Duodenal mucosa (tissue), 2 donors: ENCODE measurements at regions not wholly inside any gene's neighbourhood (a gene's known extent, or its start where the extent isn't known, plus 50 kb on each side); places are given as distances from the start of the nearest gene placed in this dataset.

ENCODE experiments used
- H3K27ac ChIP-seq: one replicate; pipeline ENCODE4 v1.7.0; 2013; ENCODE audit warnings: low read depth, low read length
- H3K27me3 ChIP-seq, 2 donors: one replicate each; pipeline ENCODE4 v1.7.0; 2013; ENCODE audit warnings: low read length in 2 of 2, control low read depth in 1 of 2; ENCODE audit not compliant: insufficient read depth in 2 of 2, control insufficient read depth in 1 of 2
- H3K36me3 ChIP-seq, 2 donors: one replicate each; pipeline ENCODE4 v1.7.0; 2013; ENCODE audit warnings: low read length in 2 of 2, control low read depth in 1 of 2; ENCODE audit not compliant: insufficient read depth in 2 of 2, control insufficient read depth in 1 of 2
- H3K4me1 ChIP-seq, 2 donors: one replicate each; pipeline ENCODE4 v1.7.0; 2013; ENCODE audit warnings: low read length in 2 of 2, control low read depth in 1 of 2; ENCODE audit not compliant: insufficient read depth in 2 of 2, control insufficient read depth in 1 of 2
- H3K4me3 ChIP-seq, 2 donors: one replicate each; pipeline ENCODE4 v1.7.0; 2013; ENCODE audit warnings: low read length in 2 of 2, low read depth in 1 of 2
- H3K9ac ChIP-seq, 2 donors: one replicate each; pipeline ENCODE4 v1.7.0; 2013; ENCODE audit warnings: low read length in 2 of 2, low read depth in 1 of 2
- H3K9me3 ChIP-seq, 2 donors: one replicate each; pipeline ENCODE4 v1.7.0; 2013; ENCODE audit warnings: low read length in 2 of 2, control low read depth in 1 of 2; ENCODE audit not compliant: control insufficient read depth in 1 of 2

DNA sequence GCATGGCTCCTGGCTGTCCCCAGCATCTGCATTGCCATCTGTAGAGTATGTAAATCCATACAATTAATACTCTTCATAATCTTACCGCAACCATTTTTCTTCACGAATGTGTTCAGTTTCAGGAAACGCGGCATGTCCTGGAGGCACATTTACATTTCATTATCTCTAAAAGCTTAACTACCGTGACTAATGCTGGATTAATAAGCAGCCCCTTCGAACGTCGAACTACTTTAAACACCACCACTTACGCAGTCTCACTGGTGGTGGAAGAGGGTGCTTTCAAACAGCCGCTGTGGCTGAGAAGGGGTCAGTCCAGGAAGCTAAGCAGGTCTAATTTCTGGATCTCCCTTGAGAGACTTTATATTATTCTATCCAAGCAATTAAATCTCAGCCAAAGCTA, 85.6 kb downstream of the C5orf15 start:
- no peaks in the 10 kb centered on the region for H3K27me3 ChIP-seq
- no peaks in the 10 kb centered on the region for H3K36me3 ChIP-seq
- no peak overlapping the region for H3K9ac ChIP-seq
- no peak overlapping the region for H3K27ac ChIP-seq
- no peaks in the 10 kb centered on the region for H3K4me1 ChIP-seq
- H3K9me3 ChIP-seq = no peaks in the 10 kb centered on the region
- H3K4me3 ChIP-seq = no peak overlapping the region

DNA sequence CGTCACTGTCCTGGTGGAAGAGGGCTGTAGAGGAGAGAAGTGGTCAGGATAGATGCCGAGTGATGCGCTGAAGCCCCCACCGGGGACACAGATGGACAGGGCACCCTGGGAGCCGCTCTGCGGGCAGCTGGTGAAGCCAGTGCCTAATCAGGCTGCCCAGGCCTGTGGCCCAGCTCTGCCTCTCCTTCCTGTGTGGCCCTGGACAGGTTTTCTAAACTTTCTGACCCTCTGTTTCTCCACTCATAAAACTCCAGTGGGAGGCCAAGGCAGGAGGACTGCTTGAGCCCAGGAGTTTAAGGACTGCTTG, 86.1 kb downstream of the C5orf15 start:
- Histone ChIP-seq H3K4me3 (no peak overlapping the region), H3K4me1 (no peaks in the 10 kb centered on the region), H3K27me3 (no peaks in the 10 kb centered on the region), H3K36me3 (no peaks in the 10 kb centered on the region), H3K9ac (no peak overlapping the region), H3K27ac (no peak overlapping the region), H3K9me3 (no peaks in the 10 kb centered on the region)

DNA sequence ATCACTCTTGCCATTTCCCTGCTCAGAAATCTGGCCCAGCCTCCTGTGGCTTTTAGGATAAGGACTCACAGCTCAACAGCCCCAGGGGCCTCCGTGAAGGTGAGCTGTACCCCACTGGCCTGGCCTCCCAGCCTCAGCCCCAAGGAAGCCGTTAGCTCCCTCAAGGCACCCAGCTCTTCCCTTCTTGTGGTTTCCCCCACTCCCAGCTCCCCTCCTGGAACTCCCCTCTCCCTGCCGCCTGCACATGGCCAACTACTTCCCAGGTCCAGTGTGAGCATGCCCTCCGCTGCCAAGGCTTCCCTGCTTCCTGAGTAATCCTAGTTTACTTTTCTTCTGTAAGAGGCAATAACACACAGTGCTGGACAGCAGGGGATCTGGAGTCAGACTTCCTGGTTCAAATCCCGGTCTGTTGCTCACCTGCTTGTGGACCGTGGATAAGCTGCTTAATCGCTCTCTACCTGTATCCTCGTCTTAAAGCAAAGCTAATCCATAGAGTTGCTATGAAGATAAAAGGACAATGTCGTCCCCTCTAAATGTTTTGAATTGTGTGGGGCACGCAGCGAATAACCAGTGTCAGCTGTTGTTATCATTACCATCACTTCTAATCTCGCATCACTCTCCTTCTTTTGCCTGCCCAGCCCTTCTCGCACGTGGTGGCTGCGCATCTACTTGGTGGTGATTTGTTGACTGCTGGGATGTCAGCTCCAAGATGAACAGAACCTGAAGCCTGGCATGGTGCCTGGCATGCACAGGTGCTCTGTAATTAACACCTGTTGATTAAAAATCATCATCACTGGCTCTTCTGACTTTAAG, 86.6 kb downstream of the C5orf15 start:
- H3K27me3 ChIP-seq = no peaks in the 10 kb centered on the region
- no peaks in the 10 kb centered on the region for H3K9me3 ChIP-seq
- H3K36me3 ChIP-seq = no peaks in the 10 kb centered on the region
- no peak overlapping the region for H3K4me3 ChIP-seq
- no peak overlapping the region for H3K9ac ChIP-seq
- H3K4me1 ChIP-seq = no peaks in the 10 kb centered on the region
- H3K27ac ChIP-seq = no peak overlapping the region

DNA sequence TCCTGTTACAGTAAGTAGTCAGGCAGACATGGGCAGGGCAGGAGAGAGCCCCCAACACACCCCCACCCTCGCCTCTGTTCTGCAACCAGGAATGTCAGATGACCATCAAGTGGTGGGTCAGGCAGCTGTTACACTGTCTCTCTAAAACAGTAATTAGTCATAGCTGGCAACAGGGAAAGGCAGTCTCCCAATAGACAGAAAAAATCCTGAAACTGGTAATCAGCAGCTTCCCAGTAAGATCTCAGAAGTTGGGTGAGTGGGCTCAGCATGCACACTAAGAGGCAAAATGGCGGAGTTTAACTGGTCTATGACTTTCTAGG, 90.2 kb downstream of the C5orf15 start:
- Histone ChIP-seq H3K9ac (no peak overlapping the region), H3K36me3 (no peaks in the 10 kb centered on the region), H3K27ac (no peak overlapping the region), H3K4me1 (no peaks in the 10 kb centered on the region), H3K9me3 (peaks cover 0 to 3% of the 10 kb centered on the region in 2 donors), H3K27me3 (no peaks in the 10 kb centered on the region), H3K4me3 (no peak overlapping the region)

DNA sequence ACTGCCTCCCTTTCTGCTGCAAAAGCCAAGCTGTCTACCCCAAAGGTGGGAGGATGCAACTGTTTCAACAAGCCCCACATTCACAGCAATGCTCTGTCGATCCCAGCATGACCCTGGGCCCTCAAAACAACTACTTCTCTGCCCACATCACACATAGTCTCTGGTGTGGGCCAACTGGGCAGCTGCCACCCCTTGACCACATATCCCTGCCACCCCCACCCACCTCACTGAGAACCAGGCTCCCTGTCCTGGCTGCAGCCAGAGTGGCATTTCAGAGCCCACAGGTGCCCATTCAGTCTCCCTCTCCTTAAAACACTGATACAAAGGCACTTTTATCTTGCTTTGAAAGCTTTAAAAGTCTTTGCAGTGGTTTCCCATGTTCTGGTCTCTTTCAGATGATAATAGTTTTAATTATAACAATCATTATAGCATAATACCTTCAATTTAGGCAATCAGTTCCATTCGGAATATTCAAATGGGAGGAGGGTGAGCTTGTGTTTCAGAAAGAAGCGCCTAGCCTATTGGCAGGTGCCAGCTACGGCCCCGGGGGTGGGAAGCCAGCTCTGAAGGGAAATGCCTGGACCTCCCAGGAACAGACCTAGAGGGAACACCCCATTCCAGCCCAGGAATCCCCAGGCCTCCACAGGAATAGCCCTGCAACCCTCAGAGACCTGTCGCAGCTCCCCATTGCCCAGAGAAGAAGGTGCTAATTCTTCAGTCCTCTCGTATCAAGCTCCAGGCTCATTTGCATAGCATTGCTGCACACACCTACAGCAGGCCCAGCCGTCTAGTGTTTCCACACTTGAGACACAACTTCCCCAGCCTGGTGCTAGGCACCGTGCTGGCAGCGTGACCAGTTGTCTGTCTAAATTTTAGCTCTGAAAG, 90.8 kb downstream of the C5orf15 start:
- H3K4me1 ChIP-seq = no peaks in the 10 kb centered on the region
- H3K9ac ChIP-seq = no peak overlapping the region
- no peaks in the 10 kb centered on the region for H3K27me3 ChIP-seq
- no peaks in the 10 kb centered on the region for H3K36me3 ChIP-seq
- no peak overlapping the region for H3K27ac ChIP-seq
- H3K9me3 ChIP-seq = peaks cover 0 to 3% of the 10 kb centered on the region in 2 donors
- no peak overlapping the region for H3K4me3 ChIP-seq

DNA sequence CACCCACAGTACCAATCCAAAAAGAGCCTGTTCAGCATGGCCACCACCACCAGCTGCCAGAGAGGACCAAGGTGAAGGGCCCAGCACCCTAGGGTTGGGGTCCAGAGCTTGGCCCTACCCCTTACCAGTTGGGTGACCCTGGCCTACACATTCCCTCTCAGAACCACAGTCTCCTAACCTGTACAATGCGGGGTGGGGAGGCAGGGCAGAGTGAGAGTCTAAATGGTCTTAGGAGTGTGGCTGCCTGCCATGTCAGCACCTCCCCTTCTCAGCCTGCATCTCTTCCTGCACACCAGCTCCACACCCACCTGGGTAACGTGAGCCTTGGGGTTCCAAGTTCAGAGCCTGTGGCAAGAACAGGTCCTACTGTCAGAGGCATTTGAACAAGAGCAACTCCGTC, 92.2 kb downstream of the C5orf15 start:
- no peak overlapping the region for H3K27ac ChIP-seq
- H3K27me3 ChIP-seq = no peaks in the 10 kb centered on the region
- no peak overlapping the region for H3K9ac ChIP-seq
- H3K4me3 ChIP-seq = no peak overlapping the region
- peaks cover 0 to 3% of the 10 kb centered on the region in 2 donors for H3K9me3 ChIP-seq
- H3K4me1 ChIP-seq = no peaks in the 10 kb centered on the region
- H3K36me3 ChIP-seq = no peaks in the 10 kb centered on the region

DNA sequence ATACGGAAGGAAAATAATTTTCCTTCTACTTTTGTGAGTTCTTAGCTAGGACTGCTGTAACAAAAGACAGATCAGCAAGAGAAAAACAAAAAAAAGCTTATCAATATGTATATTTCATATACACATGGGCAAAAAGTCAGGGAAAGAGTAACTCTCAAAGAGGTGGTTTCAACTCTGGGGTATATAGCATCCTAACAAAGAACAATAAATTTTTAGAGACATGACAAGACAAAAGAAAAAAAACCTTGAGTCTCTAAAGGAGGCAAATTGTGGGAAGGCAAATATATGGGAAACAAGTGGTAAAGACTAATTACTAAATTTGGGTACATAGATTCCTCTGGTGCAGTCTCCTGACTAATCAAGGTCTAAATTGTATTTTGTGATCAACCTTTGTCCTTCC, 93.2 kb downstream of the C5orf15 start:
- Histone ChIP-seq H3K27ac (no peak overlapping the region), H3K36me3 (no peaks in the 10 kb centered on the region), H3K4me3 (no peak overlapping the region), H3K27me3 (peaks cover 0 to 5% of the 10 kb centered on the region in 2 donors), H3K4me1 (no peaks in the 10 kb centered on the region), H3K9me3 (peaks cover 0 to 3% of the 10 kb centered on the region in 2 donors), H3K9ac (no peak overlapping the region)

DNA sequence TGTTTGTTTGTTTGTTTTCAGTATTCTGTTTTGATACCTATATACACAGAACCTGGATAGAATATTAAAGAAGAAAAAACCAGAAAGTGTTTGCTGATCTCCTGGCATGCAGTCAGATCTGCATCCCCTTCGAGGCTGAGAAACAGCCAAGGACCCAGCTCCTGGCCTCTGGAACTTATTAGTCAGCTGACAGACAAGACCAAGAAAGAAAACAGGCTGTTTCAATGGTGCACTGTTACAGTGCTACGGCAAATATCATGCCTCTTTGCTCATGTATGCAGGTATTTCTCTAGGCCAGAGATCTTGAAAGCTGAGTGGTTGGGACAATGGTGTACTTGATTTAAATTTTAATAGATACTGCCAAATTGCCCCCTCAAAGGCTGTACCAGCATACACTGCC, 95.0 kb downstream of the C5orf15 start:
- no peak overlapping the region for H3K27ac ChIP-seq
- peaks cover 0 to 3% of the 10 kb centered on the region in 2 donors for H3K9me3 ChIP-seq
- H3K36me3 ChIP-seq = no peaks in the 10 kb centered on the region
- peaks cover 3 to 11% of the 10 kb centered on the region in 2 donors for H3K27me3 ChIP-seq
- H3K4me1 ChIP-seq = no peaks in the 10 kb centered on the region
- no peak overlapping the region for H3K9ac ChIP-seq
- H3K4me3 ChIP-seq = no peak overlapping the region

DNA sequence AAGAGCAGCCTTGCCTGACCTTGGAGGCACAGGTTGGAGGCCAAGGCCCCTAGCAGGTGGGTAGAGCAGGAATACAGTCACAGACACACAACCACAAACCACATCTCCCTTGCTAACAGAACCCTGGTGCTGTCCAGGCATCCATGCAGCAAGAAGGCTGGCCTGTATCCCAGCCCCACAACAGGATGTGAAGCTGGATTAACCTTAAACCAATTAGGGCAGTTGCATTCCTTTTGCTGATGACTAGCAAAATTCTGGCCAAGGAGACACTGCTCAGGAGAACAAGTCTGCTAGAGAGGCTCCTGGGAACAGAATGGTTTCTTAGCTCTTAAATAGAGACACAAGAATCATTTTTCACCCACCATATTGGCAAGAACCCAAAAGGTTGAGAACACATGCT, 97.8 kb downstream of the C5orf15 start:
- Histone ChIP-seq H3K4me1 (no peaks in the 10 kb centered on the region), H3K4me3 (no peak overlapping the region), H3K9ac (no peak overlapping the region), H3K27ac (no peak overlapping the region), H3K9me3 (peaks cover 0 to 3% of the 10 kb centered on the region in 2 donors), H3K27me3 (peaks cover 6 to 11% of the 10 kb centered on the region in 2 donors), H3K36me3 (no peaks in the 10 kb centered on the region)

DNA sequence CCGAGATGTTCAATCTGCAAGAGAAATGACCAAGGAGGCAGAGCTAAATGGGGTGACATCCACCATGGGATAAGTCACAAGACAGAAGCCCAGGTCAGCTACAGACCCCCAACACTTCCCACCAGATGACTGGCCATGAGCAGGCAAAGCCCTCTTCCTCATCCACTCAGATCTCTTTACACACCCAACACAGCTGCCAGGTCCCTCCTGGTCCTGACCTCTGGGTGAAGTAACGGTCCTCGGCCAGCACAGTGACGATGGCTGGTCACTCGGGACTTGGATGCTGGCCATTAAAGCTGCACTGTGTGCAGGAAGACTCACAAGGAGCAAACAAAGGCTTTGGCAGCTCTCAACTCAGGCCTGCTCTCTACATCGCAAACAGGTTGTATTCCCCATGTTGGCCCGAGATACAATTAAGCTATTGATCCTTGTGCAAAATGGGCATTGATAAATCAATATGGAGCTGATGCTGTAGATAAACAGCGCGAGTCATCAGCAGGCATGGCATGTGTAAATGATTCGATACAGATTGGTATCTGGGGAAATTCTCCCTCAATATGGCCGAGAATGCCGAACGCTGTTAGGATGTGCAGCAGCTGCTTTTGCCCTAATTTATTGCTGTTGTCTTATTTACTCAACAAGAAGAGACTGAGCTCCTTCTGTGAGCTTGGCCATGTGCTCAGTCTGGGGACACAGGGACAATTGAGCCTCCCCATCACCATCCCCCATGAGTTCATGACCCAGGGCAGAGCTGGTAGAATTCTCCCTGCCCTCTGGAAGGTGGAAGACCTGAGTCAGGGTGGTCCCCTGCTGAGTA, 98.7 kb downstream of the C5orf15 start:
- Histone ChIP-seq H3K36me3 (no peaks in the 10 kb centered on the region), H3K4me3 (no peak overlapping the region), H3K9ac (no peak overlapping the region), H3K27ac (no peak overlapping the region), H3K27me3 (peaks cover 6 to 11% of the 10 kb centered on the region in 2 donors), H3K9me3 (no peaks in the 10 kb centered on the region), H3K4me1 (no peaks in the 10 kb centered on the region)
